HG02588 (cell line): ENCODE measurements at regions not wholly inside any gene's neighbourhood (a gene's known extent, or its start where the extent isn't known, plus 50 kb on each side); places are given as distances from the start of the nearest gene placed in this dataset.
A peak's percentile ranks its signal among the peaks of the same experiment; 100 is the strongest.

Experiments
- ATAC-seq: cut with Tn5 transposase; IDR thresholded peaks from one replicate; pipeline ENCODE4 v1.9.1; 2021; ENCODE audit warnings: mild to moderate bottlenecking, moderate library complexity; ENCODE audit not compliant: unreplicated experiment

DNA sequence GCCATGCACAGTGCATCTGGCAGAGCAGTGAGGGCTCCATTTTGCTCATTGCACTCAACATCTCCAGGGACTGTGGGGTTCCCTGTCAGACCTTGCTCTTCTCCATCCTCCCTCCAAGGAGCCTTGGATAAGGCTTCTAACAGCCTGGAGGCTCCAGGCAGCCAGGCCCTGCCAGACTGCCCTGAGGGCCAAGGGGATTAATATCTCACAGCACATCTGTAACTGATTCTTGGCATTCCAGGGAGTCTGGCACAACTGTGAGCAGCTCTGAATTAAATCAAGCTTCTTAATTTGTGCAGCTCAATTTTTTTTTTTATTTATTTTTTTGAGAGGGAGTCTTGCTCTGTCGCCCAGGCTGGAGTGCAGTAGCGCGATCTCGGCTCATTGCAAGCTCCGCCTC lies 224.5 kb upstream of the PGRMC2 start:
- no peak for ATAC-seq

DNA sequence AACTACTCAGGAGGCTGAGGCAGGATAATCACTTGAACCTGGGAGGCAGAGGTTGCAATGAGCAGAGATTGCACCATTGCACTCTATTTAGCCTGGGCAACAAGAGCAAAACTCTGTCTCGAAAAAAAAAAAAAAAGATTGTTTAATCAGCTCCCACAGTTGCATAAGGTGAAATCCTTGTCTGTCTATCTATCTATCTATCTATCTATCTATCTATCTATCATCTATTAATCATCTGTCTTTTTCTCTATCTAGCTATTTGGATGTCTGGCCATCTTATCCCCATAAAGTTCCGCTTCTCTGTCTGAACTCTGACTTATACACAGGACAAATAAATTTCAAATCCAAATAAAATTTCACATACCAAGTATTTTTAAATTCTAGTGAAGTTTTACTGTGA lies 223.2 kb upstream of the PGRMC2 start:
- ATAC-seq, result no peak

DNA sequence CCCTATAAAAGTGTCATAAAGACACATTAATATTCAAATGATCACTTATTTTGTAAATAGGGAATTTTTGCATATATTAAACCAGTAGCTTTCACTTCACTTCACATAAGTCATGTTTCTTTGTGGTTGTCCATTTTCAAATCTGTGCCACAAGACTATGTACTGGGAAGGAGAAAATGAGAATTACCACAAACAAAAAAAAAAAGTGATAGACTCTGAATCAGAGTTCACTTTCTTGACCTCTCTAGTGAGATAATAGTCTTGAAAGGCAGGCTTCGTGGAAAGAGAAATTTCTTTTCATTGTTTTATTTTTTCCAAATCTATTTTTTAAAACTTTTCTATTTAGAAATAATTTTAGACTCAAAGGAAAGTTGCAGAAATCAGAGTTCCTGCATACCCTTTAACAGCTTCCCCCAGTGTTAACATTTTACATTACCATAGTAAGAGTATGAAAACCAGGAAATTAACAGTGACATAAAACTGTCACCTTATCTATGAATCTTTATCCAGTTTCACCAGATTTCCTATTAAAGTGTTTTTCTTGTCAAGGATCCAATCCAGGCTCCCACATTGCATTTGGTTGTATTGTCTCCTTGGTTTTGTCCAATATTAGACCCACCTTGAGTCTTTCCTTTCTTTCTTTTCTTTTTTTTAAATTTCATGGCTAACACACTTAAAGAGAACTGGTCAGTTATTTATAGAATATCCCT lies 215.4 kb upstream of the PGRMC2 start:
- ATAC-seq, result no peak

DNA sequence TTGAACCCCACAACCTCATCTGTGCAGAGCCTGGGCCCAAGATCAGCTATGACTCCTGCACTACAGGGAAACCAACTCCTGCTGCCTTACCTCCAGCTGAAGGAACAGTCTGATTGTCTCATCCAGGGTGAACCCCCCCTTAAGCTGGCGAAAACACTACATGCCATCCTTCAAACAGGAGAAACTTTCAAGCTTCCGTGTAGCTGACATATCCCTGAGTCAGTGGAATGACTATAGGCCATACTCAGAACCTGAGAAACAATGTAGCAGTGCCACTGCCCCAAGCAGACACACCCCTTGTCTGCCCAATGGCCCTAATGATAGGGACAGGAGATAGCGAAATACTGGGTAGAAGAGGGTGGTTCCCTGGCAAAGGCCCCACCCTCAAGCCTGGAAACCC lies 213.6 kb upstream of the PGRMC2 start:
- no peak for ATAC-seq

DNA sequence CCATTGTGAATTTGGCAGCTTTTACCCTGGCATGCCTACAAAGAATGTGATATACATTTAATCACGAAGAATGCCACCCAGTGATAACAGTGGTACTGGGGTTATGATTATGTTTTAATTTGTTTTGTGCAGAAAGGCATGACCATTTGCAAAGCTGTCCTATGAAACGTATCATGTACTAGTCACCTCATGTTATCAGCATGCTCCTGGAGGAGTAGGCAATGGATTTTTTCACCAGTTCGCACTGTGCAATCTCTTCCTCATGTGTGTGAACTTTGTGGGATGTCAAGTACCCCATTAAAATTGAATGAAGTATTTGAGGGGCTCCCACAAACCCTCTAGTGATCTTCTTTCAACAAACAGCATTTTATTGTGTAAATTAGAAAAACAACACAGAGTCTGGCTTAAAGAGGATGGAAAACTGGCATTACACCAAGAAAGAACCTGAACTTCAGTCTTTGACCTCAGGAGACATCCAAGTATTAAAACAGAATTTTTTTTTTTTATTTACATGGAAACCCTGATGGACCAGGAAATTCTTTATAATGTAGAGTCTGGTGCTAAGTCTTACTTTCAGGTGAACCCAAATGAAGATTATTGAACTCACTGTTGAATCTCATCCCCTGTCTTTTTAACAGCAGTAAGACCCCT lies 200.6 kb upstream of the PGRMC2 start:
- ATAC-seq, result no peak

DNA sequence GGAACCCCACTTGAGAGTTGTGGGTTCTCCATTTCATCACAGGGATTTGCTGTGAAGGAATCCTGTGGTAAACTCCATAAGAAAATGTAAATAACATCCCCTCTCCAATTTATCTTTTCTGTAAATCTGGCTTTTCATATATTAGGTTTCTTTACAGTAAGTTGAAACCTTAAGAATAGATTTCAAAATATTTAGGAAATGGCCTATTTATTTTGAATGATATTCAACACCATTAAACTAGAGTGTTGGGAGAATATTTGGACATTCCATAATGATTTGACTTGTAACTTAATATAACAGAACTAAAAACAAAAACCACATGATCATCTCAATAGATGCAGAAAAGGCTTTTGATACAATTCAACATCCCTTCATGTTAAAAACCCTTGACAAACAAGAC lies 197.3 kb upstream of the PGRMC2 start:
- no peak for ATAC-seq

DNA sequence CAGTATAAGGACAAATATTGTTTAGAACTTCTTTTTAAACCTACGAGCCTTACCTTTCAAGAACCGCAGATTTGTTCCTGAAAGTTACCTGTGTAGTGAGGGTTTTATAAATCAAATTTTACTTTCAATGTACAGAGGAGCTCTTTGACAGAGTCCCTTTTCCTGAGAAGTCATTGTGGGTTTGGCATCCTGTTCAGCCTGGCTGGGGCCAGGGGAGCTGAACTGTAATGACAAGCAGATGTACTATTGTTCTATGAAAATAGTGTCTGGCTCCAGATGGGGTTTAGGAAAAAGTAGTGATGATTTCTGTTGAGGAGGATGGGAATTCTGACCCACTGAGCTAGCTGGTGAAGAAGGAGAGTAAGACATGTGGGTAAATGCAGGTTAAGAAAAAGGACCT lies 196.2 kb upstream of the PGRMC2 start:
- no peak for ATAC-seq

DNA sequence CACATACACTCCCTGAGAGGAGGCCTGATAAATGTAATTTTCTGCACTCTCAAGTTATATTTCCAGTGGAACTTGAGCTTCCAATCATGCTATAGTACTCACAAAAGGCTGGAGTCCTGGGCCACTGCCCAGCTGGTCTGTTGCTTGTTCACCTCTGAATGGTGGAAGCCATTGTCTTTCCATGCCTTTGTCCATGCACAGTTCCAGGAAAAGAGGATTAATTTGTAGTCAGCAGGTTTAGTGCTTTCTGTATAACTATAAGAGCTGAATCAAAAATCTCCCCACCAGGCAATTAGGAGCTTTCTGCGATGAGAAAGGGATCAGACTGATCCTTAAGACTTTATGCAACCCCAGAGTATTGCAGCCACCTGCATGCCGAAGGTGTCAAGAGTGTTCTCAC lies 195.4 kb upstream of the PGRMC2 start:
- no peak for ATAC-seq

DNA sequence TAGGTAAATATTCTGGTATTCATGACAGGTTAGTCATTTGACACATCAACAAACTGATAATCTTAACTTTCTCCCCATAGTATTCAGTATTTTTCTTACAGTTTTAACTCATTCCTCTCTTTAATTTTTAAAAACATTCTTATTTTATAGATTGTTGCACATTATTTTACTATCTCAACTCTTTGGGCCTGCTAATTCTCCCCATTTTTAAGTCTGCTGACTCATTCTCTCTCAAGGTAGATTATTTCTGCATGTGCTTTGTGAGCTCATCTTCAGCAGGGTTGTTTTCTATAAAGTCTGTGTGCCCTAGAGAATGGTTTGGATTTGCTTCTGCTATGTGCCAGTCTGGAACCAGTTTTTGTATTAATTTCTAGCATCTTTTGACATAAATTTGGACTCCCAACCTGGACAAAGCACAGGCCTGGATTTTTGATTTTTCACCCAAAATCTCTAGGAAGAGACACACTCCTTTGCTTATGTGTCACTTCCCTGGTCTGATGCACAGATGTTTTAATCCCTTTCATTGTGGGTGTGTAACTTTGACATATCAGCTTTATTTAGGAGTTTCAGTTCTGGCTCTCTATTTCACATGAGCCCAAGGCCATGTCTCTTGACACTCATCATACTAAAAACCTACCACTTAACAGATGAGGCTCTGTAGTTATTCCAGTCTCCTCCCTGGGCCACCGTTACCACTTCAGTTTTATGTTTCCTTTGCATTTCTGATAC lies 194.3 kb upstream of the PGRMC2 start:
- no peak for ATAC-seq

DNA sequence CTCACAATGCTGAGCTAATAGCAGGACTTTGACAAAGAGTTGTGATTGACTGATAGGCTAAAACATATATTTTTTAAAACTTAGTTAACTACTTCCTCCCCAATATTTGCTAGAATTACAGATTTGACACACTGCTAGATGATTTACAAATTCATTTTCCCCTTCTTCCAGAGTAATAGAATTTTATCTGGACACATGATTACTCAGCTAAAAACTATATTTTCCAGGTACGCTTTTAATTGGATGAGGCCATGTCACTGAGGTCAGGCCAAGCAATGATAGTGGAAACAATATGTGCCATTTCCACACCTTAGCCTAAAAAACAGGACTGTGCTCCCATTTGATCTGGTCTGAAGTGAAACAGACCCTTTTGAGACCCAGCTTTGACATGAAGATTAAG lies 193.3 kb upstream of the PGRMC2 start:
- ATAC-seq, result no peak

DNA sequence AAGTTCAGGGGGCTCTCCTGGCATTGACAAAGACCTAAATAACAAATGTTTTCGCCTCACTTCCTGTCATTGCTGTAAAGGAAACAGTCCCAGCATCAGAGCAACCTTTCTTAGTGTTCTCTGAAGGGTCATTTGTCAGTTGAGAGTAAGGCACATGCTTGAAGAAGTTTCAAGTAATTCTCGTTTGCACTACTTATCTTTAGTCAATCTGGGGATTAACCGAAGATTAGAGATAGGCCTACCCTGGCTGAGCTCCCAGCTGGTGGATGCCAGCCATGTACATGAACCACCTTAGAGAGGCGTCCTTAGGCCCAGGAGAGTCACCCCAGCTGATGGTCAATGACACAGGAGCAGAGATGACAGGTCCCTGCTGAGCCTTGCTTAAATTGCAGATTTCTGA lies 189.9 kb upstream of the PGRMC2 start:
- ATAC-seq, result no peak

DNA sequence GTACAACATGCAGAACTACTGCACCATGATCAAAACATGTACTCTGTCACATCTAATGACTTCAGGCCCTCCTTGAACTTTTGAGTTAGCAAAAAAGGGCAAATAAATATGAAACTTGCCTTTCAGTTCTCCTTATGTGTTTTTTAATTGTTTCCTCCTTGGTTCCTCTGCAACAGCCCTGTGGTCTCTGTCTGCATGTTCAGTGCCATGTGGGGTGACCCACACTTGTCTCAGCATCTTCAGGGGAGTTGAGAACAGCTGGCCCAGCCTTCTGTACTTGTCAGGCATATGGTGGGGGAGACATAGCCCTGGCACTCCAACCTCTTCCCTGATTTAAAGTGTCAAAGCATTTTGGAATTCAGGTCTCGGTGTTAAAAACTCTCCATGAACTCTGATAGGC lies 188.0 kb upstream of the PGRMC2 start:
- no peak for ATAC-seq

DNA sequence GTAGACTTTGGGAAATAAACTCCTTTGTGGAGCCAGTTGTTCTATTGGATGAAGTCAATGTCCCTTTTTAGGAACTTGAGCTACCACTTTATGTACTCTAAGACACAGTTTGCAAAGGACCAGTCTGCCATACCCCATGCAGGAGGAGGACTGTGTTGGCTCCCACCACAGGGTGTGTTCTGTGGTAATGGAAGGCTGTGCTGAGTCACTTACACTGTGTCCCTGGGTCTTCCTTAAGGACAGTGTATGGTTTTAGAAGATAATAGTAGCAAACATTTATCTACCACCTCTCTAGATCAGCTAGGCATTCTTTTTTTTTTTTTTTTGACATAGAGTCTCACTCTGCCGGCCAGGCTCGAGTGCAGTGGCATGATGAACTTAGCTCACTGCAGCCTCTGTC lies 184.0 kb upstream of the PGRMC2 start:
- no peak for ATAC-seq

DNA sequence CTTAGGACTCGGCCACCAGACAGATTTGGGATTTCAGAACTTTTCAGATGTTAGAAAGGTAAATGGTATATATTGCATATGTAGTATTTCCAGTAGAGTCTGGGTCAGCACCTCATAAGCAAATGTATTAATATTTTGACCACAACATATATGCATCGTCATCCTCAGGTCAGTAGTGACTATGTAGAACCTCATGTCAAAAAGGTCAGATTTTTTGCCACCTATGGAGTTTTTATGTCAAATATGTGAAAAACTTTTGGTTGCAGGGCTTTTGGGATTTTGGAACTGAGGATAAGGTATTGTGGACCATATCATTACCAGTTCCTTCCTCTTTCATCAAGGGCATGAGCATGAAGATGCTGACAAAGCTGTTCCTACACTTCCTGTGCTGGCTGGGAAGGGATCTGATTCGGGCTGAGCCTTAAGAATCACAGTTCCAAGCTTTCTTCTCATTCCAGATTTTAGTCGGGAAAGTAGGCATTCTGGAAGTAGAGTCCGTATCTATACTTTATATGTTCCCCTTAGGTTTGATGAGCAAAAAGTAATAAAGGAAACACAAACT lies 183.0 kb upstream of the PGRMC2 start:
- no peak for ATAC-seq

DNA sequence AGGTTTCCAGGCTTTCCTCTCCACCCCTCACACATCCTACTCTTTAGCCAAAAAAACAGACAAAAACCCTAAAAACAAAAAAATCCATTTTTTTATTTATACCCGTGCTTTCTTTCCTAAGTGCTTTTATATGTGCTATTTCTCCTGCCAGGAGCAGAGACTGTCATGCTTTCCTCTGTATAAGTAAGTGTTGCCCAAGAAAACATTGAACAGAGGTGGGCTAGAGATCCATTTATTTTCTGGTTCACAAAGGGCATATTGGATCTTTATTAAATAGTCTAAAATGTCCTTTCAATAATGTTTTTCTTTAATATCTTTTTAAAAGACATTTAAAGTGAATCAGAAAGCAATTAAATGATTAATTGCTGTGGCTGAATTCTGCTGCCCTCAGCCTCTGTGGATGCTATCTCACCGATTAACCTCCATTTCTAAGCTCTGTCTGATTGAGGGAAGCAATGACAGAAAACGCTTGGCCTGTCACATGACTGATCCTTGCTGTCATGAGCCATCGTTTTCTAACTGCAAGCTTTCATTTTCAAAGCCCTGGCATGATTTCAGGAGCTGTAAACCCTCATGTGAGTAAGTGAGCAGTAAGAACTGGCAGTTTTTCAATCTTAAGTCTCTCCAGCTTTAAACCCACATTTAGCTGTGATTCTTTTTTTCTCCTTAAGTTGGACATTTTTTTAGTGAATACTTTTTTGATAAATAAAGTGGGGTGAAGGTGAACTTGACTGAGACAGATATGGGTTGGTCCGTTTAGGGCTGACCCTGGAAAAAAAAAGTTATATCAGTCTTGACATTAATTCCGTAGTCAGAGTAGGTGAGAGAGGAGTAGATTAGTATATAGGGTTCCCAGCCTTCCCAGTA lies 180.7 kb upstream of the PGRMC2 start:
- ATAC-seq, result no peak

DNA sequence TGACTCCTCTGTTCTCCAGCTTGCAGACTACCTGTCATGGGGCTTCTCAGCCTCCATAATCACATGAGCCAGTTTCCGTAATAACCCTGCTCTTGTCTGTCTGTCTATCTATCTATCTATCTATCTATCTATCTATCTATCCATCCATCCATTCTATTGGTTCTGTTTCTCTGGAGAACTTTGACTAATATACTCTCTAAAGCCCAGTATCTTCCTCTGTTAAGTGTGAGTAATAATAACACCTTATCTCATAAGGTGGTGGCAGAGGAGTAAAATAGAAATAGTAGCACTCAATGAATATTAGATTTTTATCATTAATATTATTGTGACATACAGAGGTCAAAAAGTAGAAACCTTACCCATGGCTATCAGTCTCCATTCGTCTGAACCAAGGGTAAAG lies 177.9 kb upstream of the PGRMC2 start:
- ATAC-seq, result no peak

DNA sequence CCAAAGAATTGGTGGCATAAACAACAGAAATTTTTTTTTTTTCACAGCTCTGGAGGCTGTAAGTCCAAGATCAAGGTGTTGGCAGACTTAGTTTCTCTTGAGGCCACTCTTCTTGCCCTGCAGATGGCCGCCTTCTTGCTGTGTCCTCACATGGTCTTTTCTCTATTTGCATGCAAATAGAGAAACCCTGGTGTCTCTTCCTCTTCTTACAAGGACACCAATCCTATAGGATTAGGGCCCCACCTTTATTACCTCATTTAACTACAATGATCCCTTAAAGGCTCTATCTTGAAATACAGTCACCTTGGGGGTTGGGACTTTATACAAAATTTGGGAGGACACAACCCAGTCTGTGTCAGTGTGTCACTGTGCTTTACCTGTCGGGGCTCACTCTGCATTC lies 175.4 kb upstream of the PGRMC2 start:
- no peak for ATAC-seq

DNA sequence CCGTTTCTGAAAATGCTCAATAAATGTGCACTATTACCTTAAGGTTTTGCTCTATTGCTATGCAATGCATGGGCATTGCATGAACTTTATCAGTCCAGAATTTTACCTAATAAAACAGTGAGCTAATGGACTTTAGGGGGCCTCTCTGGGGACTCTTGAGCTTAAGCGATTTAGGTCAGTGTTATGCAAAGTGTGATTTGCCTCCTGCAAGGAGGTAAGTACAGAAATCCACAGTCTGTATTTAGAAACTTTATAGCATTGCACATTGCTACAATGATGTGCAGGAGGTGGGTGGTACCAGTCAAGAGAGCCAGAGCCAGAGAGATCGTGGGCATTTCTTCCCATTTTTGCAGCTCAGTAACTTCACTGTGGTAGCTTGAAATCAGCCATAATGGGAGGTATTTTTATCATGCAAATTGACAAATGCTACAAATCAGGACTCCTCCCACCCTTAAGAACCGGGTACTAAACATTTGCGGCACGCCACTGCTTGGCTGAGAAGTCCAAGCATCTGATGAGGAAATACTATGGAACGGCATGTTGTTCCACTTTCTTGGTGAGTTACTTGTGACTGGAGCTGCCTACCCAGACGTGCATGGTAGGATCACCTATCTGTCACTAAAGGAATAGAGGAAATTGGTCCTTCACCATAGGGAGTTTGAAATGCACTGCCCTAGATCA lies 174.6 kb upstream of the PGRMC2 start:
- no peak for ATAC-seq

DNA sequence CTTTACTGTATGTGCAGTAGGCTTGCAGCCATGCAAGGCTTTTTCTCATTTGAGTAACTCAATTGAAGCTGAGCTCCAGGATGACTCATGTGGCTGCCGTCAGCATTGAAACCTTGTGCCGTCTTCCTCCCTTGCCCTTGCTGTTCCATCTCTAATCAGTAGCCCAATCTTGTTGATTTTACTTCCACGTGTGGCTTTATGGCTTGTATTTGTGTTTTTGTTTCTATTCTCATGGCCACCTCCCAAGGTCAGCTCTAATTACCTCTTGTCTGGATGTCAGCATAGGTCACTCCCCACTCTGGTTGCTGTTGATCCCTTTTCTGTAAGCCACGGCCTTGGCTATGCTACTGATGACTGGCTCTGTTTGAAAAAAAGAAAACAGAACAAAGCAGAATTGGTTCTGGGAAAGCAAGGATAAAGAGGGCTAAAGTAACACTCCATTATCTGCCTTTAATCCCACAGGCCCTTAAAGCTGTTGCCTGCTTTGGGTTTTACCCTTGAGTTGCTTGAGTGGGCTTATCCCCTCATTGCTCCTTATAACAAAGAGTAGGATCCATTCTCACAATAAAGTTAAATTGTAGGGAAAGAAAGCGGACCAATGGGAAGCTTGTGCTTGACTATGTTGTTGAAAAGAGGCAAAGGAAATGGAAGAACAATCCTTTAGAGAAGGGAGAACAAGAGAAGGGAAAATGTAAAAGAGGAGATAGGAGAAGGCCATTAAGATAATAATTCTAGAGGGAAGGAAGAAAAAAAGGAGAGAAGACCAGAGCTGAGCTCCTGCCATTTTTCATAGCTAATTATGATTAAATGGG lies 173.9 kb upstream of the PGRMC2 start:
- peak; percentile 52 for ATAC-seq

DNA sequence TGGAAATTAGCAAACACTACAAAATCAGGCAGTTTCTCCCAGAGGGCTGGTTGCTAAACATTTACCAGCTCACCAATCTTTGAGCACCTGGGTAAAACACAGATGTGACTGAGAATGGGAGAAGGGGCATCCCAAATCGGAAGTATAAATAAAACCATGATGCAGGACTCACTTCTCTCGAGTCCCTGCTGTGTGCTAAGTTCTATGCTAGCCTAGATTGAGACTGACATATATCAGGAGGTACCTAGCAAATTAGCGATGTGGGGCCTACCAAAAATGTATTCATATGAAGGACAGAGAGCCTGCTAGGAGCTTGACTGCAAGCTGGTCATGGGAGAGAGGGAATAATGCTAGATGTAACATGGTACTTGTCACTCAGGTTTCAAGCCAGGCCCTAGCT lies 171.9 kb upstream of the PGRMC2 start:
- no peak for ATAC-seq
